ENCODE measurements at regions not wholly inside any gene's neighbourhood (a gene's known extent, or its start where the extent isn't known, plus 50 kb on each side); places are given as distances from the start of the nearest gene placed in this dataset.

GRCh38 chr9:88310310-88310980 lies 77.8 kb upstream of the SPIN1 start:
- H3K4me1 ChIP-seq (ENCODE audit: control insufficient read depth, low read length): no peaks in the 10 kb centered on the region
- TF ChIP-seq CTCF (IDR thresholded peaks at IDR 0.05; ENCODE audit: low read depth, low read length, poor library complexity, severe bottlenecking) (no peak), EZH2phosphoT487 (IDR thresholded peaks at IDR 0.05; ENCODE audit: borderline replicate concordance, low read length) (no peak)
- H3K27ac ChIP-seq (ENCODE audit: low read depth, low read length): no peak overlapping the region
- no peaks in the 10 kb centered on the region for H3K9me2 ChIP-seq (replicated peaks; ENCODE audit: control insufficient read depth, low read length)
- no peak overlapping the region for H3K4me2 ChIP-seq (ENCODE audit: low read length)
- H3K79me2 ChIP-seq (ENCODE audit: control insufficient read depth, low read length): no peaks in the 10 kb centered on the region
- H4K20me1 ChIP-seq (ENCODE audit: control insufficient read depth, insufficient read depth, low read depth, low read length): no peaks in the 10 kb centered on the region
- H3K9me3 ChIP-seq (ENCODE audit: control insufficient read depth, insufficient read depth, low read length): no peaks in the 10 kb centered on the region
- no peaks in the 10 kb centered on the region for H3K36me3 ChIP-seq (ENCODE audit: control insufficient read depth, low read length)
- no peaks in the 10 kb centered on the region for H3F3A ChIP-seq (ENCODE audit: control insufficient read depth, insufficient read depth)
- H3K4me3 ChIP-seq (ENCODE audit: low read length): no peak overlapping the region
- H3K27me3 ChIP-seq (ENCODE audit: control insufficient read depth, low read length): no peaks in the 10 kb centered on the region

GRCh38 chr9:88308831-88309560 lies 79.2 kb upstream of the SPIN1 start:
- TF ChIP-seq CTCF (IDR thresholded peaks at IDR 0.05; ENCODE audit: low read depth, low read length, poor library complexity, severe bottlenecking) (no peak), EZH2phosphoT487 (IDR thresholded peaks at IDR 0.05; ENCODE audit: borderline replicate concordance, low read length) (no peak)

GRCh38 chr9:88307136-88307535 lies 81.1 kb upstream of the SPIN1 start:
- Histone ChIP-seq H4K20me1 (ENCODE audit: control insufficient read depth, insufficient read depth, low read depth, low read length) (no peaks in the 10 kb centered on the region), H3F3A (ENCODE audit: control insufficient read depth, insufficient read depth) (no peaks in the 10 kb centered on the region), H3K4me1 (ENCODE audit: control insufficient read depth, low read length) (no peaks in the 10 kb centered on the region), H3K36me3 (ENCODE audit: control insufficient read depth, low read length) (no peaks in the 10 kb centered on the region), H3K27me3 (ENCODE audit: control insufficient read depth, low read length) (peaks cover 6% of the 10 kb centered on the region), H3K79me2 (ENCODE audit: control insufficient read depth, low read length) (no peaks in the 10 kb centered on the region), H3K4me3 (ENCODE audit: low read length) (no peak overlapping the region), H3K27ac (ENCODE audit: low read depth, low read length) (no peak overlapping the region), H3K9me3 (ENCODE audit: control insufficient read depth, insufficient read depth, low read length) (no peaks in the 10 kb centered on the region), H3K4me2 (ENCODE audit: low read length) (no peak overlapping the region), H3K9me2 (replicated peaks; ENCODE audit: control insufficient read depth, low read length) (no peaks in the 10 kb centered on the region)
- TF ChIP-seq EZH2phosphoT487 (IDR thresholded peaks at IDR 0.05; ENCODE audit: borderline replicate concordance, low read length): no peak
- no peak for TF ChIP-seq CTCF (IDR thresholded peaks at IDR 0.05; ENCODE audit: low read depth, low read length, poor library complexity, severe bottlenecking)

More at GRCh38 chr9:88308831-88309560, 79.2 kb upstream of the SPIN1 start:
- Histone ChIP-seq H3K9me2 (replicated peaks; ENCODE audit: control insufficient read depth, low read length) (no peaks in the 10 kb centered on the region), H4K20me1 (ENCODE audit: control insufficient read depth, insufficient read depth, low read depth, low read length) (no peaks in the 10 kb centered on the region), H3K9me3 (ENCODE audit: control insufficient read depth, insufficient read depth, low read length) (no peaks in the 10 kb centered on the region), H3K4me2 (ENCODE audit: low read length) (no peak overlapping the region), H3K4me1 (ENCODE audit: control insufficient read depth, low read length) (no peaks in the 10 kb centered on the region), H3K27me3 (ENCODE audit: control insufficient read depth, low read length) (no peaks in the 10 kb centered on the region; the same call in 1 of the 2 replicates), H3K4me3 (ENCODE audit: low read length) (no peak overlapping the region), H3F3A (ENCODE audit: control insufficient read depth, insufficient read depth) (no peaks in the 10 kb centered on the region), H3K36me3 (ENCODE audit: control insufficient read depth, low read length) (no peaks in the 10 kb centered on the region), H3K27ac (ENCODE audit: low read depth, low read length) (no peak overlapping the region), H3K79me2 (ENCODE audit: control insufficient read depth, low read length) (no peaks in the 10 kb centered on the region)

Measured in DOHH2 (cell line).